ENCODE measurements at regions not wholly inside any gene's neighbourhood (a gene's known extent, or its start where the extent isn't known, plus 50 kb on each side); places are given as distances from the start of the nearest gene placed in this dataset.

- Histone ChIP-seq H3K27me3 (ENCODE audit: insufficient read depth, low read length) (no peaks in the 10 kb centered on the region), H3K4me3 (ENCODE audit: low read length) (no peak overlapping the region), H2AFZ (ENCODE audit: low read depth, low read length) (no peak overlapping the region), H3K4me1 (ENCODE audit: insufficient read depth, low read length) (peaks cover 25% of the 10 kb centered on the region), H3K9me3 (ENCODE audit: low read length) (peaks cover 2% of the 10 kb centered on the region), H3K36me3 (ENCODE audit: insufficient read depth, low read length) (no peaks in the 10 kb centered on the region)
Measured at GRCh38 chr2:172210599-172210998, 107.9 kb upstream of the DLX2 start.

- Histone ChIP-seq H3K9me3 (ENCODE audit: low read length) (peaks cover 2% of the 10 kb centered on the region), H3K4me1 (ENCODE audit: insufficient read depth, low read length) (peaks cover 35% of the 10 kb centered on the region), H3K36me3 (ENCODE audit: insufficient read depth, low read length) (no peaks in the 10 kb centered on the region), H2AFZ (ENCODE audit: low read depth, low read length) (no peak overlapping the region), H3K4me3 (ENCODE audit: low read length) (no peak overlapping the region), H3K27me3 (ENCODE audit: insufficient read depth, low read length) (no peaks in the 10 kb centered on the region)
Measured at GRCh38 chr2:172211512-172211911, 108.8 kb upstream of the DLX2 start.

- no peak overlapping the region for H3K4me3 ChIP-seq (ENCODE audit: low read length)
- H3K27me3 ChIP-seq (ENCODE audit: insufficient read depth, low read length): no peaks in the 10 kb centered on the region
- no peaks in the 10 kb centered on the region for H3K36me3 ChIP-seq (ENCODE audit: insufficient read depth, low read length)
- peaks cover 2% of the 10 kb centered on the region for H3K9me3 ChIP-seq (ENCODE audit: low read length)
- H2AFZ ChIP-seq (ENCODE audit: low read depth, low read length): peak overlapping the region; percentile 90
- peaks cover 43% of the 10 kb centered on the region for H3K4me1 ChIP-seq (ENCODE audit: insufficient read depth, low read length)
Measured at GRCh38 chr2:172213116-172213860, 110.6 kb upstream of the DLX2 start.

GRCh38 chr2:172214252-172214651 is 111.6 kb upstream of the DLX2 start:
- H3K36me3 ChIP-seq (ENCODE audit: insufficient read depth, low read length): no peaks in the 10 kb centered on the region
- peaks cover 2% of the 10 kb centered on the region for H3K9me3 ChIP-seq (ENCODE audit: low read length)
- no peak overlapping the region for H3K4me3 ChIP-seq (ENCODE audit: low read length)
- no peak overlapping the region for H2AFZ ChIP-seq (ENCODE audit: low read depth, low read length)
- H3K4me1 ChIP-seq (ENCODE audit: insufficient read depth, low read length): peaks cover 43% of the 10 kb centered on the region
- no peaks in the 10 kb centered on the region for H3K27me3 ChIP-seq (ENCODE audit: insufficient read depth, low read length)

- Histone ChIP-seq H2AFZ (ENCODE audit: low read depth, low read length) (no peak overlapping the region), H3K27me3 (ENCODE audit: insufficient read depth, low read length) (no peaks in the 10 kb centered on the region), H3K4me1 (ENCODE audit: insufficient read depth, low read length) (peaks cover 43% of the 10 kb centered on the region), H3K36me3 (ENCODE audit: insufficient read depth, low read length) (no peaks in the 10 kb centered on the region), H3K4me3 (ENCODE audit: low read length) (no peak overlapping the region), H3K9me3 (ENCODE audit: low read length) (peaks cover 2% of the 10 kb centered on the region)
Measured at GRCh38 chr2:172215172-172215935, 112.7 kb upstream of the DLX2 start.

- Histone ChIP-seq H2AFZ (ENCODE audit: low read depth, low read length) (no peak overlapping the region), H3K4me3 (ENCODE audit: low read length) (no peak overlapping the region), H3K9me3 (ENCODE audit: low read length) (peaks cover 2% of the 10 kb centered on the region), H3K4me1 (ENCODE audit: insufficient read depth, low read length) (peaks cover 43% of the 10 kb centered on the region), H3K36me3 (ENCODE audit: insufficient read depth, low read length) (no peaks in the 10 kb centered on the region), H3K27me3 (ENCODE audit: insufficient read depth, low read length) (no peaks in the 10 kb centered on the region)
Measured at GRCh38 chr2:172215936-172216335, 113.2 kb upstream of the DLX2 start.

GRCh38 chr2:172216477-172216876 is 113.8 kb upstream of the DLX2 start:
- Histone ChIP-seq H2AFZ (ENCODE audit: low read depth, low read length) (no peak overlapping the region), H3K4me3 (ENCODE audit: low read length) (no peak overlapping the region), H3K9me3 (ENCODE audit: low read length) (peaks cover under 1% of the 10 kb centered on the region), H3K36me3 (ENCODE audit: insufficient read depth, low read length) (no peaks in the 10 kb centered on the region), H3K4me1 (ENCODE audit: insufficient read depth, low read length) (peaks cover 43% of the 10 kb centered on the region), H3K27me3 (ENCODE audit: insufficient read depth, low read length) (no peaks in the 10 kb centered on the region)

GRCh38 chr2:172219201-172219600 is 116.5 kb upstream of the DLX2 start:
- H3K4me3 ChIP-seq (ENCODE audit: low read length): no peak overlapping the region
- no peaks in the 10 kb centered on the region for H3K9me3 ChIP-seq (ENCODE audit: low read length)
- no peak overlapping the region for H2AFZ ChIP-seq (ENCODE audit: low read depth, low read length)
- H3K4me1 ChIP-seq (ENCODE audit: insufficient read depth, low read length): peaks cover 30% of the 10 kb centered on the region
- H3K36me3 ChIP-seq (ENCODE audit: insufficient read depth, low read length): no peaks in the 10 kb centered on the region
- H3K27me3 ChIP-seq (ENCODE audit: insufficient read depth, low read length): no peaks in the 10 kb centered on the region

- Histone ChIP-seq H2AFZ (ENCODE audit: low read depth, low read length) (no peak overlapping the region), H3K36me3 (ENCODE audit: insufficient read depth, low read length) (no peaks in the 10 kb centered on the region), H3K4me3 (ENCODE audit: low read length) (no peak overlapping the region), H3K4me1 (ENCODE audit: insufficient read depth, low read length) (peaks cover 23% of the 10 kb centered on the region), H3K27me3 (ENCODE audit: insufficient read depth, low read length) (no peaks in the 10 kb centered on the region), H3K9me3 (ENCODE audit: low read length) (no peaks in the 10 kb centered on the region)
Measured at GRCh38 chr2:172220121-172220520, 117.4 kb upstream of the DLX2 start.

GRCh38 chr2:172223601-172224054 is 120.9 kb upstream of the DLX2 start:
- Histone ChIP-seq H3K4me3 (ENCODE audit: low read length) (no peak overlapping the region), H2AFZ (ENCODE audit: low read depth, low read length) (no peak overlapping the region), H3K36me3 (ENCODE audit: insufficient read depth, low read length) (no peaks in the 10 kb centered on the region), H3K27me3 (ENCODE audit: insufficient read depth, low read length) (no peaks in the 10 kb centered on the region), H3K9me3 (ENCODE audit: low read length) (no peaks in the 10 kb centered on the region), H3K4me1 (ENCODE audit: insufficient read depth, low read length) (no peaks in the 10 kb centered on the region)

- Histone ChIP-seq H3K9me3 (ENCODE audit: low read length) (no peaks in the 10 kb centered on the region), H3K36me3 (ENCODE audit: insufficient read depth, low read length) (no peaks in the 10 kb centered on the region), H3K4me3 (ENCODE audit: low read length) (no peak overlapping the region), H2AFZ (ENCODE audit: low read depth, low read length) (no peak overlapping the region), H3K27me3 (ENCODE audit: insufficient read depth, low read length) (no peaks in the 10 kb centered on the region), H3K4me1 (ENCODE audit: insufficient read depth, low read length) (no peaks in the 10 kb centered on the region)
Measured at GRCh38 chr2:172225786-172226185, 123.1 kb upstream of the DLX2 start.

- Histone ChIP-seq H2AFZ (ENCODE audit: low read depth, low read length) (no peak overlapping the region), H3K36me3 (ENCODE audit: insufficient read depth, low read length) (no peaks in the 10 kb centered on the region), H3K27me3 (ENCODE audit: insufficient read depth, low read length) (no peaks in the 10 kb centered on the region), H3K4me3 (ENCODE audit: low read length) (no peak overlapping the region), H3K4me1 (ENCODE audit: insufficient read depth, low read length) (no peaks in the 10 kb centered on the region), H3K9me3 (ENCODE audit: low read length) (no peaks in the 10 kb centered on the region)
Measured at GRCh38 chr2:172226244-172227061, 123.8 kb upstream of the DLX2 start.

- no peak overlapping the region for H3K4me3 ChIP-seq (ENCODE audit: low read length)
- H3K4me1 ChIP-seq (ENCODE audit: insufficient read depth, low read length): peaks cover 11% of the 10 kb centered on the region
- H2AFZ ChIP-seq (ENCODE audit: low read depth, low read length): no peak overlapping the region
- no peaks in the 10 kb centered on the region for H3K27me3 ChIP-seq (ENCODE audit: insufficient read depth, low read length)
- no peaks in the 10 kb centered on the region for H3K9me3 ChIP-seq (ENCODE audit: low read length)
- H3K36me3 ChIP-seq (ENCODE audit: insufficient read depth, low read length): no peaks in the 10 kb centered on the region
Measured at GRCh38 chr2:172227719-172228118, 125.0 kb upstream of the DLX2 start.
